ENCODE measurements at regions not wholly inside any gene's neighbourhood (a gene's known extent, or its start where the extent isn't known, plus 50 kb on each side); places are given as distances from the start of the nearest gene placed in this dataset.

DNA sequence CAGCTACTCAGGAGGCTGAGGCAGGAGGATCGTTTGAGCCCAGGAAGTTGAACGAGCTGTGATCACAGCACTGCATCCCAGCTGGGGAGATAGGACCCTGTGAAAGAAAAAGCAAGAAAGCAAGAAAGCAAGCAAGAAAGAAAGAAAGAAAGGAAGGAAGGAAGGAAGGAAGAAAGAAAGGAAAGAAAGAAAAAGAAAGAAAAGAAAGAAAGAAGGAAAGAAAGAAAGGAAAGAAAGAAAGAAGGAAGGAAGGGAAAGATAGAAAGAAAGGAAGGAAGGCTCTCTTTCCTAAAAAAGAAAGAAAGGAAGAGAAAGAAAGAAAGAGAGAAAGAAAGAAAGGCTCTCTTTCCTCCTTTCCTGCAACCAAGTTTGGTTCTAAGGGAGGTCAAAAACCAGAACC is 380.3 kb downstream of the PCNX1 start:
- no peaks in the 10 kb centered on the region for H3K9me3 ChIP-seq (replicated peaks; ENCODE audit: control insufficient read depth, insufficient read depth, low read depth, low read length)
- no peaks in the 10 kb centered on the region for H3K27me3 ChIP-seq (ENCODE audit: control insufficient read depth in 2 of 2, insufficient read depth in 2 of 2, low read length in 2 of 2)
- H3K36me3 ChIP-seq (ENCODE audit: control insufficient read depth, insufficient read depth, low read length): no peaks in the 10 kb centered on the region
- no TSS peak for BruUV-seq (replicated peaks)
- ChIA-PET CTCF (ENCODE audit: low intra/inter-chr PET ratio) (no interaction called here), POLR2A (no interaction called here)
- in situ Hi-C loops (cut with MboI): no loop called here
- no peaks in the 10 kb centered on the region for H4K20me1 ChIP-seq (replicated peaks; ENCODE audit: control insufficient read depth, insufficient read depth, low read length)
- no peak overlapping the region for H3K4me3 ChIP-seq
- no peak for ATAC-seq
- H3K79me2 ChIP-seq (ENCODE audit: control insufficient read depth, insufficient read depth, low read length): no peaks in the 10 kb centered on the region
- H3K9ac ChIP-seq (ENCODE audit: insufficient read depth in 1 of 2, low read depth in 2 of 2, low read length in 2 of 2): no peak overlapping the region
- peak; percentile 66 for FAIRE-seq
- no peaks in the 10 kb centered on the region; a peak in 1 of 5 replicates for H3K4me1 ChIP-seq (replicated peaks in 1 of 2; ENCODE audit: control insufficient read depth in 2 of 2, insufficient read depth in 2 of 2, low read length in 2 of 2)
- H2AFZ ChIP-seq (ENCODE audit: low read depth, low read length): no peak overlapping the region
- no peak for TF ChIP-seq CEBPB (tag; IDR thresholded peaks at IDR 0.05)
- TF ChIP-seq, protein P1, sequence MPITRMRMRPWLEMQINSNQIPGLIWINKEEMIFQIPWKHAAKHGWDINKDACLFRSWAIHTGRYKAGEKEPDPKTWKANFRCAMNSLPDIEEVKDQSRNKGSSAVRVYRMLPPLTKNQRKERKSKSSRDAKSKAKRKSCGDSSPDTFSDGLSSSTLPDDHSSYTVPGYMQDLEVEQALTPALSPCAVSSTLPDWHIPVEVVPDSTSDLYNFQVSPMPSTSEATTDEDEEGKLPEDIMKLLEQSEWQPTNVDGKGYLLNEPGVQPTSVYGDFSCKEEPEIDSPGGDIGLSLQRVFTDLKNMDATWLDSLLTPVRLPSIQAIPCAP (CRISPR knock-in tag; IDR thresholded peaks at IDR 0.05; ENCODE audit: borderline replicate concordance): no peak
- no peak for TF ChIP-seq ZNF239 (CRISPR knock-in tag; IDR thresholded peaks at IDR 0.05)
- no peak for TF ChIP-seq POLR2B (IDR thresholded peaks at IDR 0.05; ENCODE audit: low read depth, partially characterized antibody)
- TF ChIP-seq, protein P2, sequence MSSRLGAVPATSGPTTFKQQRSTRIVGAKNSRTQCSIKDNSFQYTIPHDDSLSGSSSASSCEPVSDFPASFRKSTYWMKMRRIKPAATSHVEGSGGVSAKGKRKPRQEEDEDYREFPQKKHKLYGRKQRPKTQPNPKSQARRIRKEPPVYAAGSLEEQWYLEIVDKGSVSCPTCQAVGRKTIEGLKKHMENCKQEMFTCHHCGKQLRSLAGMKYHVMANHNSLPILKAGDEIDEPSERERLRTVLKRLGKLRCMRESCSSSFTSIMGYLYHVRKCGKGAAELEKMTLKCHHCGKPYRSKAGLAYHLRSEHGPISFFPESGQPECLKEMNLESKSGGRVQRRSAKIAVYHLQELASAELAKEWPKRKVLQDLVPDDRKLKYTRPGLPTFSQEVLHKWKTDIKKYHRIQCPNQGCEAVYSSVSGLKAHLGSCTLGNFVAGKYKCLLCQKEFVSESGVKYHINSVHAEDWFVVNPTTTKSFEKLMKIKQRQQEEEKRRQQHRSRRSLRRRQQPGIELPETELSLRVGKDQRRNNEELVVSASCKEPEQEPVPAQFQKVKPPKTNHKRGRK (tag; IDR thresholded peaks at IDR 0.05): peak; percentile 83
- no peak for TF ChIP-seq ELF2 (CRISPR knock-in tag; IDR thresholded peaks at IDR 0.05)
- no peak overlapping the region for H3K4me2 ChIP-seq (ENCODE audit: insufficient read depth, low read length)
- H3K27ac ChIP-seq (ENCODE audit: extremely low read depth, low read depth, low read length): no peak overlapping the region
- no CpG with 5 or more reads among the region's 2 CpGs for WGBS (ENCODE audit: insufficient coverage, low coverage, missing lambda C conversion rate)
- no peaks in the 10 kb centered on the region for H3K9me1 ChIP-seq (ENCODE audit: control insufficient read depth, insufficient read depth, low read length)
- no peak for DNase-seq (ENCODE audit: extremely low read depth in 1 of 4, low spot score in 3 of 4)
- intact Hi-C loops (cut with micrococcal nuclease): no loop called here

Measured in K562 (cell line).